Keratinocyte (primary cell): ENCODE measurements at regions not wholly inside any gene's neighbourhood (a gene's known extent, or its start where the extent isn't known, plus 50 kb on each side); places are given as distances from the start of the nearest gene placed in this dataset.

Source experiments
- EZH2 ChIP-seq: IDR thresholded peaks from one replicate; pipeline ENCODE4 v1.6.1; 2012; ENCODE audit warnings: inconsistent platforms, mild to moderate bottlenecking, low read length, moderate library complexity
- TF ChIP-seq, protein P1 (sequence below), 3 experiments: IDR thresholded peaks in 1 of 3; conservative IDR thresholded peaks in 1 of 3; optimal IDR thresholded peaks in 1 of 3; 2 replicates in 2 of 3; 3 replicates in 1 of 3; pipeline versions ENCODE3 to v1.5.1; 2011; ENCODE audit warnings: low read length in 3 of 3, mild to moderate bottlenecking in 3 of 3, moderate library complexity in 2 of 3, control low read depth in 1 of 3, inconsistent platforms in 1 of 3; ENCODE audit not compliant: insufficient read depth in 2 of 3; ENCODE audit errors: extremely low read depth in 1 of 3

- no peak for TF ChIP-seq EZH2
- TF ChIP-seq, protein P1, sequence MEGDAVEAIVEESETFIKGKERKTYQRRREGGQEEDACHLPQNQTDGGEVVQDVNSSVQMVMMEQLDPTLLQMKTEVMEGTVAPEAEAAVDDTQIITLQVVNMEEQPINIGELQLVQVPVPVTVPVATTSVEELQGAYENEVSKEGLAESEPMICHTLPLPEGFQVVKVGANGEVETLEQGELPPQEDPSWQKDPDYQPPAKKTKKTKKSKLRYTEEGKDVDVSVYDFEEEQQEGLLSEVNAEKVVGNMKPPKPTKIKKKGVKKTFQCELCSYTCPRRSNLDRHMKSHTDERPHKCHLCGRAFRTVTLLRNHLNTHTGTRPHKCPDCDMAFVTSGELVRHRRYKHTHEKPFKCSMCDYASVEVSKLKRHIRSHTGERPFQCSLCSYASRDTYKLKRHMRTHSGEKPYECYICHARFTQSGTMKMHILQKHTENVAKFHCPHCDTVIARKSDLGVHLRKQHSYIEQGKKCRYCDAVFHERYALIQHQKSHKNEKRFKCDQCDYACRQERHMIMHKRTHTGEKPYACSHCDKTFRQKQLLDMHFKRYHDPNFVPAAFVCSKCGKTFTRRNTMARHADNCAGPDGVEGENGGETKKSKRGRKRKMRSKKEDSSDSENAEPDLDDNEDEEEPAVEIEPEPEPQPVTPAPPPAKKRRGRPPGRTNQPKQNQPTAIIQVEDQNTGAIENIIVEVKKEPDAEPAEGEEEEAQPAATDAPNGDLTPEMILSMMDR (optimal IDR thresholded peaks at IDR 0.05 in 1 of 3, IDR thresholded peaks at IDR 0.05 in 1 of 3, conservative IDR thresholded peaks at IDR 0.05 in 1 of 3; ENCODE audit: extremely low read depth in 1 of 3, insufficient read depth in 2 of 3, low read length in 3 of 3) = no peak
These were observed 598.0 kb downstream of the EFNB2 start for GRCh38 chr13:105937451-105937850.
